PC-3 (cell line): ENCODE measurements at regions not wholly inside any gene's neighbourhood (a gene's known extent, or its start where the extent isn't known, plus 50 kb on each side); places are given as distances from the start of the nearest gene placed in this dataset.

Experiments
- ATAC-seq: fragments of 200-7000 bp; cut with Tn5 transposase; 2 replicates; pipeline ENCODE4 v1.9.1; 2020; ENCODE audit warnings: mild to moderate bottlenecking, moderate library complexity
- BruUV-seq: library from RNA; stranded (reverse); fragments of 400-500 nt; replicated peaks from 2 replicates; lab custom pipeline; 2021; lab: Mats Ljungman, UMichigan
- CTCF ChIA-PET: fragments of 300-600 bp; sonication (Branson Sonifier 250); formaldehyde crosslinking; loops from one replicate; lab custom pipeline; 2022; ENCODE audit warnings: antibody characterized with exemption; lab: Charles Lee
- POLR2A ChIA-PET: fragments of 300-600 bp; sonication (Branson Sonifier 250); formaldehyde crosslinking; loops from one replicate; lab custom pipeline; 2022; ENCODE audit warnings: antibody characterized with exemption; ENCODE audit not compliant: unreplicated experiment; lab: Charles Lee
- DNase-seq: peaks from one replicate; pipeline ENCODE4 v3.0.0-alpha.2; 2015
- H2AFZ ChIP-seq: fragments of 300-600 bp; sonication (generic); 2 replicates; pipeline ENCODE4 v1.6.0; 2016; ENCODE audit warnings: antibody characterized with exemption, low read length
- H3F3A ChIP-seq: fragments of 300-600 bp; sonication (generic); one replicate; pipeline ENCODE4 v1.6.0; 2017; ENCODE audit warnings: antibody characterized with exemption, low read length, control low read depth, mild to moderate bottlenecking; ENCODE audit not compliant: unreplicated experiment
- H3K27ac ChIP-seq: fragments of 300-600 bp; sonication (generic); 2 replicates; pipeline ENCODE4 v1.5.1; 2016; ENCODE audit warnings: mild to moderate bottlenecking, low read length
- H3K27me3 ChIP-seq: fragments of 300-600 bp; sonication (generic); 2 replicates; pipeline ENCODE4 v1.6.1; 2016; ENCODE audit warnings: low read length, mixed read lengths
- H3K36me3 ChIP-seq: fragments of 300-600 bp; sonication (generic); 2 replicates; pipeline ENCODE4 v1.6.1; 2016; ENCODE audit warnings: low read depth, mixed run types, low read length, mixed read lengths
- H3K4me1 ChIP-seq: fragments of 300-600 bp; sonication (generic); 2 replicates; pipeline ENCODE4 v1.5.1; 2016; ENCODE audit warnings: low read length; ENCODE audit not compliant: insufficient read depth
- H3K4me2 ChIP-seq: fragments of 300-600 bp; sonication (generic); 2 replicates; pipeline ENCODE4 v1.6.0; 2016; ENCODE audit warnings: low read length
- H3K4me3 ChIP-seq: fragments of 300-600 bp; sonication (generic); 2 replicates; pipeline ENCODE4 v1.5.1; 2016; ENCODE audit warnings: mild to moderate bottlenecking, low read length, mixed read lengths
- H3K79me2 ChIP-seq: fragments of 300-600 bp; sonication (generic); 2 replicates; pipeline ENCODE4 v1.6.1; 2017; ENCODE audit warnings: low read length, mixed read lengths
- H3K9ac ChIP-seq: fragments of 300-600 bp; sonication (generic); 2 replicates; pipeline ENCODE4 v1.6.0; 2016; ENCODE audit warnings: mild to moderate bottlenecking, low read length
- H3K9me2 ChIP-seq: fragments of 300-600 bp; sonication (generic); replicated peaks from 2 replicates; pipeline ENCODE4 v1.6.1; 2016; ENCODE audit warnings: mixed run types, low read length, mixed read lengths
- H3K9me3 ChIP-seq: fragments of 300-600 bp; sonication (generic); 2 replicates; pipeline ENCODE4 v1.6.1; 2016; ENCODE audit warnings: low read length, mixed read lengths
- H4K20me1 ChIP-seq: fragments of 300-600 bp; sonication (generic); 2 replicates; pipeline ENCODE4 v1.6.1; 2016; ENCODE audit warnings: low read length, mixed read lengths
- EZH2 ChIP-seq: fragments of 300-600 bp; sonication (generic); IDR thresholded peaks from one replicate; pipeline ENCODE4 v1.6.1; 2017; ENCODE audit warnings: antibody characterized with exemption, mild to moderate bottlenecking, low read length; ENCODE audit not compliant: unreplicated experiment
- EZH2phosphoT487 ChIP-seq: fragments of 300-600 bp; sonication (generic); IDR thresholded peaks from 2 replicates; pipeline ENCODE4 v1.6.1; 2018; ENCODE audit warnings: mild to moderate bottlenecking, antibody characterized with exemption, low read length, borderline replicate concordance
- intact Hi-C: fragments of 100-400 bp; cut with micrococcal nuclease; formaldehyde crosslinking; loops from 2 replicates; pipeline ENCODE4 v1.9.0; 2023
- TF ChIP-seq, protein P1 (sequence below): fragments of 300-600 bp; sonication (generic); conservative IDR thresholded peaks from 2 replicates; pipeline ENCODE4 v1.5.1; 2017; ENCODE audit warnings: antibody characterized with exemption, low read depth, mild to moderate bottlenecking, low read length

DNA sequence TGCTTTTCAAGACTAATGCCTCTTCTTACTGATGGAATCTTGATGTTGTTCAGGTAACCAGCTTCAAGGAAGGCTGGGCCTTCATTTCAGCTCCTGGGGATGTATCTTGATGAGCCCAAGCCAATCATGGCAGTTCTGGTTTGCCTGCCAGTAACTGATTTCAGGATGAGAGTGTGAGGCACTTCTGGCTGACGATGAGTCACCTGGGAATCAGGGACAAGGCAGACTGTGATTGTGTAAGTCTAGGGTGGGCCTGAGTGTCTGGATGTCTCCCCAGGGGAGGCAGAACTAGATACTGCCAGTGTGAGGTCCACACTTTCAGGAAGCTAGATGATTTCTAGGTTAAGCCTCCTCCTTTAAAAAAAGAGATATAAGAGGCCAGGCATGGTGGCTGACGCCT, 77.3 kb upstream of the KL start:
- ChIA-PET POLR2A (no interaction called here), CTCF (no interaction called here)
- H3F3A ChIP-seq, result no peaks in the 10 kb centered on the region
- no peaks in the 10 kb centered on the region for H3K27me3 ChIP-seq
- intact Hi-C loops, result no loop called here
- no TSS peak for BruUV-seq
- no peaks in the 10 kb centered on the region for H4K20me1 ChIP-seq
- H3K4me2 ChIP-seq, result no peak overlapping the region
- no peak overlapping the region for H2AFZ ChIP-seq
- H3K27ac ChIP-seq, result no peak overlapping the region
- H3K4me3 ChIP-seq, result no peak overlapping the region
- no peaks in the 10 kb centered on the region for H3K9me2 ChIP-seq
- TF ChIP-seq, protein P1, sequence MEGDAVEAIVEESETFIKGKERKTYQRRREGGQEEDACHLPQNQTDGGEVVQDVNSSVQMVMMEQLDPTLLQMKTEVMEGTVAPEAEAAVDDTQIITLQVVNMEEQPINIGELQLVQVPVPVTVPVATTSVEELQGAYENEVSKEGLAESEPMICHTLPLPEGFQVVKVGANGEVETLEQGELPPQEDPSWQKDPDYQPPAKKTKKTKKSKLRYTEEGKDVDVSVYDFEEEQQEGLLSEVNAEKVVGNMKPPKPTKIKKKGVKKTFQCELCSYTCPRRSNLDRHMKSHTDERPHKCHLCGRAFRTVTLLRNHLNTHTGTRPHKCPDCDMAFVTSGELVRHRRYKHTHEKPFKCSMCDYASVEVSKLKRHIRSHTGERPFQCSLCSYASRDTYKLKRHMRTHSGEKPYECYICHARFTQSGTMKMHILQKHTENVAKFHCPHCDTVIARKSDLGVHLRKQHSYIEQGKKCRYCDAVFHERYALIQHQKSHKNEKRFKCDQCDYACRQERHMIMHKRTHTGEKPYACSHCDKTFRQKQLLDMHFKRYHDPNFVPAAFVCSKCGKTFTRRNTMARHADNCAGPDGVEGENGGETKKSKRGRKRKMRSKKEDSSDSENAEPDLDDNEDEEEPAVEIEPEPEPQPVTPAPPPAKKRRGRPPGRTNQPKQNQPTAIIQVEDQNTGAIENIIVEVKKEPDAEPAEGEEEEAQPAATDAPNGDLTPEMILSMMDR, result no peak
- TF ChIP-seq EZH2 (no peak), EZH2phosphoT487 (no peak)
- H3K36me3 ChIP-seq, result no peaks in the 10 kb centered on the region
- ATAC-seq (no peak), DNase-seq (peak; percentile 24)
- no peak overlapping the region for H3K9ac ChIP-seq
- no peaks in the 10 kb centered on the region for H3K79me2 ChIP-seq
- no peaks in the 10 kb centered on the region for H3K9me3 ChIP-seq
- no peaks in the 10 kb centered on the region for H3K4me1 ChIP-seq

DNA sequence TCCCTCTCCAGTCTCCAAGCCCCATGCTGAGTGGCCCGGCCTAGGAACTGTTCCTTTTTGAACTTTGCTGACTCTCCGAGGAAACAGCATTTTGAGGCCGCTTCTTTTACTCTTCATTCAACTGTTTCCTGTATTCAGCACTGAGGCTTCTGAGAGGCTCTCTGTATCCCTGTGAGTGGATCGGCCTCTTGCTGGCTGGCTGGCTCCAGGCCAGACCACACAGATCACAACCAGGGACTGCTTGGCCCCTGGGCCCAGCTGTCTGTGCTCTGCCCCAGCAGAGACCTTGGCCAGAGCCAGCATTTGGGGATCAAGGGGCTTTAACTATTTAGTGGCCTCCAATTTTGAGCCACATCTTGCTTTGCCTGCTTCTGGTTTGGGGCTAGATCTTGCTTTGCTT, 75.6 kb upstream of the KL start:
- no peak overlapping the region for H3K27ac ChIP-seq
- H3K36me3 ChIP-seq, result no peaks in the 10 kb centered on the region
- no peaks in the 10 kb centered on the region for H3K27me3 ChIP-seq
- no peaks in the 10 kb centered on the region for H3K9me2 ChIP-seq
- H3K9me3 ChIP-seq, result no peaks in the 10 kb centered on the region
- H3K4me1 ChIP-seq, result no peaks in the 10 kb centered on the region
- H3F3A ChIP-seq, result no peaks in the 10 kb centered on the region
- intact Hi-C loops, result no loop called here
- ATAC-seq (no peak), DNase-seq (no peak)
- no TSS peak for BruUV-seq
- H3K79me2 ChIP-seq, result no peaks in the 10 kb centered on the region
- no peaks in the 10 kb centered on the region for H4K20me1 ChIP-seq
- CTCF ChIA-PET, result no interaction called here
- POLR2A ChIA-PET, result no interaction called here
- TF ChIP-seq EZH2, result no peak
- no peak for TF ChIP-seq EZH2phosphoT487
- TF ChIP-seq, protein P1, result no peak
- H2AFZ ChIP-seq, result no peak overlapping the region
- no peak overlapping the region for H3K4me3 ChIP-seq
- H3K9ac ChIP-seq, result no peak overlapping the region
- H3K4me2 ChIP-seq, result no peak overlapping the region

DNA sequence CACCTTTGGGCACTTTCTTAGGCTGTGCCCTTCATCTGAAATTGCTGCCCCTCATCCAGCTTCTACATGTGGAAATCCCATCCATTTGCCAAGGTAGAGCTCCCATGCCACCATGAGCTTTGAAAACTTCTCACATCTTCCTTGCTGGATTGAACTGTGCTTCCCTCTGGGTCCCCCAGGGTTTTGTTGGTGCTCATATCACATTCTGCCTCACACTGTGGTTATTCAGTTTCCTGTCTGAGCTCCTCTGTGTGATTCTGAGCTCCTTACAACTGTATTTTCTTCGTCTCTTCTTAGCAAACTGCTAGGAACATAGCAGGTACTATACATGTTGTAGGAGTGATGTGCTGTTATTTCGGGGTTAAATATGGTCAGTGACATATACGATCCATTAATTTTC, 74.9 kb upstream of the KL start:
- no peaks in the 10 kb centered on the region for H3K79me2 ChIP-seq
- intact Hi-C loops, result no loop called here
- CTCF ChIA-PET, result interaction anchor here (0.6 kb wide), 1 partner anchor 15 kb away, joined by 3 read pairs; no protein-coding TSS in a partner anchor

More for the DNA sequence above, 74.9 kb upstream of the KL start:
- Histone ChIP-seq H3K4me1 (no peaks in the 10 kb centered on the region), H3K27me3 (no peaks in the 10 kb centered on the region), H3K27ac (no peak overlapping the region), H4K20me1 (no peaks in the 10 kb centered on the region), H3K9me3 (no peaks in the 10 kb centered on the region), H3K9me2 (no peaks in the 10 kb centered on the region), H2AFZ (no peak overlapping the region), H3K4me2 (no peak overlapping the region), H3K36me3 (no peaks in the 10 kb centered on the region), H3K9ac (no peak overlapping the region), H3F3A (no peaks in the 10 kb centered on the region), H3K4me3 (no peak overlapping the region)
- BruUV-seq, result no TSS peak
- POLR2A ChIA-PET, result interaction anchor here (0.6 kb wide), 1 partner anchor 605 kb away, joined by 5 read pairs; no protein-coding TSS in a partner anchor
- DNase-seq (no peak), ATAC-seq (no peak)
- TF ChIP-seq, protein P1, result no peak
- TF ChIP-seq EZH2 (no peak), EZH2phosphoT487 (no peak)
